ENCODE measurements at regions not wholly inside any gene's neighbourhood (a gene's known extent, or its start where the extent isn't known, plus 50 kb on each side); places are given as distances from the start of the nearest gene placed in this dataset.
"Not testable (repeated sequence)": the region's sequence is repeated elsewhere in the genome, so short reads cannot be mapped to it uniquely, and the experiment has no call there.

GRCh38 chr15:21516248-21516647 lies 75.9 kb upstream of the POTEB3 start:
- TF ChIP-seq RARB (CRISPR knock-in tag; IDR thresholded peaks at IDR 0.05); ZC3H10 (CRISPR knock-in tag; IDR thresholded peaks at IDR 0.05); ZNF565 (CRISPR knock-in tag; conservative IDR thresholded peaks at IDR 0.05; ENCODE audit: low read depth); CSDC2 (CRISPR knock-in tag; IDR thresholded peaks at IDR 0.05); ARNTL (CRISPR knock-in tag; IDR thresholded peaks at IDR 0.05; ENCODE audit: borderline replicate concordance, low read depth); ZFP30 (CRISPR knock-in tag; IDR thresholded peaks at IDR 0.05); BACH2 (CRISPR knock-in tag; IDR thresholded peaks at IDR 0.05; ENCODE audit: borderline replicate concordance); GLIS3 (CRISPR knock-in tag; IDR thresholded peaks at IDR 0.05): not testable (repeated sequence)
